SKM-1 treated with dmso at 0.1 percent for 144 hours (cell line): ENCODE measurements at regions not wholly inside any gene's neighbourhood (a gene's known extent, or its start where the extent isn't known, plus 50 kb on each side); places are given as distances from the start of the nearest gene placed in this dataset.
"Not testable (repeated sequence)": the region's sequence is repeated elsewhere in the genome, so short reads cannot be mapped to it uniquely, and the experiment has no call there.

Source experiments
- DNase-seq: peaks from one replicate; lab custom pipeline; 2025; ENCODE audit not compliant: unreplicated experiment; lab: John Stamatoyannopoulos, UW

DNA sequence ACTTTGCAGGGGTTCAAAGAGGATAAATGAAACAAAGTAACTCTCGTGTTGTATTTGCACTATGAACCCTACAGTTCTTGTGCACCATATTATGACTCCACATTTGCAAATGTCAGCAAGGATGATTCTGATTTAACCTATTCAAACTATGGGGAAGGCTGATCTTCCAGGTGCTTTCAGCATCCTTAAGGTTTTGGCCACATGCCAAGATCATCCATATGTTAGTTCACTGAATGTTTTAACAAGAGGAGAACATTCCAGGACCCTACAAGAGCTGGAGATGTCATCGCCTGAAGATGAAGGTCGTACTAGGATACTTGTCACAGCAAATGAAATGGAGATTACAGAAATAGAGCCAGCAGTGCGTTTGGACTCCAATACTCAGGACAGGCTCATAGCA, 114.2 kb downstream of the DHRS2 start:
- no peak for DNase-seq

DNA sequence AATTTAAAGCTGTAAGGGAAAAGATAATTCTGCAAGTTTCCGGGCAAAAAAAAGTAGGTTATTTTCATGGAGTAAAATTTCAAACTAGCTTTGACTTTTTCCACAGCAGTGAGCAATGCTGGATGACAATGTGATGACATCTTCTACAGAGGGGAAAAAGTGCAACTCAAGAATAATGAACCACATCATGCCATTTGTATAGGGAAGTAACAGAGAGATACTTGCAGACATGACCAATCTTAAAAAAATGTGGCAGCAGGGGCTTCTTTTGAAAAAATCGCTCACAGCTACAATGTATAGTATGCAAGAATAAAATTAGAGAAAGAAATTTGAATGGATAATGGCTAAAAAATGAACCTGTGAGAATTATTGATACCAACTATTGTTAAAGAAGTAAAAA, 115.5 kb downstream of the DHRS2 start:
- DNase-seq = no peak

DNA sequence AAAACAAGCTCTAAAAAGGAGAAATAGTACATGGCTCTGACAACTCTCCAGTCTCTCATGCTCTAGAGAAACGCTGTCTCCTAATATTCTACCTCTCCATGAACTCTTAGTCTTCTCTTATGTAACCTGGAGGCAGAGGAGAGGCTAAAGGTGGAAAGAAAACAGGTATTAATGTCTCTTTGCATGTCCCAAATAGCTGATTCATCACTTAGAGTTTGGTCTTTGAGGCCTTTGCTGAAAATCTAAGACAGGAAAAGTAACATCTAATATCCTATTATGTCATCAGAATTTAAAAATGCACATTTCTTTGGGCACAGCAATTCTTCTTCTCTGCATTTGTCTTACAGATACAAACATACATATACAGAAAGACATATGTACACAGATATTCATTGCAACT, 127.2 kb downstream of the DHRS2 start:
- DNase-seq = no peak

DNA sequence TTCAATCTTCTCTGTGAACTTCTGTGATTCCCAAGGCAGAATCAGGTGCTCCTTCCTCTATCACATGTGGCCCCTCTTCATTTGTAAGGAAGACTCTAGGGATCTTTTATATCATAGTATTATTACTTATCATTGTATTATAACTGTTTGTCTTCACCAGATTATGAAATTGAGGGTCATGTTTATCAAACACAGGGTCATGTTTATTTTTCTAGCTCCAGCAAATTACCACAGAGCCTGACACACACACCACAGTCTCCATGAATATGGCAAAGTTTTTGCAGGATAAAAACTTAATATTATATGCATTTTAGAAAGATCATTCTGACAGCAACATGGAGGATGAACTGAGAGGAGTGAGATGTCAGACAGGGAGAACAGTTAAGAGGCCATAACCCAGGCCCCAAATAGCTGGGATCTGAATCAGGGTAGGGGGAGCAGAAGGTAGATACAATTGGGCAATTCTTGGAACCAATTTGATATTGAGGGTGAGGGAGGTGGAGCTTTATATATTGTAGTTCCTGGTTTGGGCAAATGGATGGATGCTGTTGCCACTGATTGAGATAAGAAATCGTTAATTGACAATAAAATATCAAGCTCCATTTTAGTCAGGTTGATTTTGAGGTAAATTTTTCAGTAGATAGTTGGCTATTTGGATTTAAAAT, 130.7 kb downstream of the DHRS2 start:
- DNase-seq = no peak

DNA sequence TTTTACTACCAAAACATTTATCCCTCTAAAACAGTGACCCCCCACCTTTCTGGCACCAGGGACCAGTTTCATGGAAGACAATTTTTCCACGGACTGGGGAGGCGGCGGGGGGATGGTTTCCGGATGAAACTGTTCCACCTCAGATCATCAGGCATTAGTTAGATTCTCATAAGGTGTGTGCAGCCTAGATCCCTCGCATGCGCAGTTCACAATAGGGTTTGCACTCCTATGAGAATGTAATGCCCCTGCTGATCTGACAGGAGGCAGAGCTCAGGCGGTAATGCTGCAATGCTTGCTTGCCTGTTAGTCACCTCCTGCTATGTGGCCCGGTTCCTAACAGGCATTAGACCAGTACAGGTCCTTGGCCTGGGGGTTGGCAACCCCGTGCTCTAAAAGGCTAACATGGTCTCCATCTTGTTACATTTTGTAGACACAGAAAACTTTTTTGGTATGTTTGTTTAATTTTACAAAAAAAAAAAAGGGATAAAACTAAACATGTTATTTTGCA, 133.1 kb downstream of the DHRS2 start:
- DNase-seq = not testable (repeated sequence)

DNA sequence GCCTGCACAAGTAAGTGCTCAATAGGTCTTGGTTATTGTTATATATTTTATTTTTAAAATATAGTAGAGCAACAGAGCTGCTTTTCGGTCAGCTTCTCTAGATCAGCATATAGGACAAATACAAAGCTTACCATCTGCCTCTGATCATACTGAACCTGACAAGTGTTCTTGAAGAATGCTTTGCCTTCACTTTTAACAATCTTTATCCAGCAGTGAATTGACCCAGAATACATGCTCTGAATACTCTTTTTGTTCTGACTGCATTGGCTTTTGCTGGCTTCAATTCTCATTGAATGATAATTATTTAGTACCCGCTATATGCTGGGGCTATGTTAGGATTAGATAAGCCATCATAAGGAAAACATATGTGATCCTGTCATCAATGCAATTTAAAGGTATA, 137.8 kb downstream of the DHRS2 start:
- DNase-seq = no peak

DNA sequence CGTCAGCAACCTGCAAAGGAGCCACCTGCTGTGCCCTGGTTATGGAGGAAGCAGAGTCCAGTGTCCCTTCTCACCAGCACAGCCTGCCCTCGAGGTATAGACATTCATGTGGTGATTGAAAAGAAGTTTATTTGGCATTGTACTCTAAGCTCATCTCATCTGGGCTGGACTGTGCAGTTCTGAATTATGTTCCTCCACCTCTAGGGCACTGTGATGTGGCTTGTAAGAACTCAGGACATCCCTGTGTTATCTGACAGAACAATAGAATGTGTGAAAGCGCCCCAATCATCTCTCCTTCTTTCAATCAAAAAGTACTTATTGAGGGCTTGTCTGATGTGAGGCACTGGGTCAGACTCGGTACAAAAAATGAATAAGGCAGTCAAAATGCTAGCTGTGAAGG, 140.1 kb downstream of the DHRS2 start:
- no peak for DNase-seq

DNA sequence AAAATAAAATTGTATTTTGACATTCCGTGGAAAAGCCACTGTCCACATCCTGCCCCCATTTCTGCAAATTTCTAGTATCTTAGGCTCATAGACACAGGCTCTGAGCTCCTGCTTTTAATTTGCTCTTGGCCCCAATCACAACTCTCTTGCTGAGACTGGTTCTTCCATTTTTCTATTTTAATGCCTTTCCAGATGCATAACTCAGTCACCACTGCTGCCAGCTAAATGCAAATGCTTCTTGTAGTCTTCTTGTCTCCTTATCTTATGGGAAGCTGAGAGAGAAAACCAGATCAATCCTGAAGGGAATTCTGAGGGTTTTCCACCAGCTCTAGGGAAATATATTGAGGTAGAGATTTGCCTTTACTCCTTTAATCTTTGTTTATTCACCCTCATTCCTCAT, 149.0 kb downstream of the DHRS2 start:
- DNase-seq = no peak

DNA sequence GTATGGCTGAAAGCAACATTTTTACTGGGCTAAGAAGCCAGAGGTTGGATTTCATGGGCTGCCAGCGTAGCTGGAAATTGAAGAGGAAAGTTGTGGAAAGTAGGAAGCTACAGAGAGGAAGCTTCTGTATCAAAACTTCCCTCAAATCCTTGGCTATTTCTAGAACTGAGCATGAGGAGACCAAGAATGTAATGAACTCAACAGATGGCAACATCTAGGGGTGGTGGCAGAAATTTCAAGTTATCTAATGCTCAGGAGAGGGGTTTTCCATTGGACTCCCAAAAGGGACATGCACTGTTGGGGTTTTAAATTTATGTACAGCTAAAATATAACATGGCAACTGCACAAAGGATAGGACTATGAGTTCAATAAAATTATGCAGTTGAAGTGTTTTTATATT, 151.3 kb downstream of the DHRS2 start:
- no peak for DNase-seq

DNA sequence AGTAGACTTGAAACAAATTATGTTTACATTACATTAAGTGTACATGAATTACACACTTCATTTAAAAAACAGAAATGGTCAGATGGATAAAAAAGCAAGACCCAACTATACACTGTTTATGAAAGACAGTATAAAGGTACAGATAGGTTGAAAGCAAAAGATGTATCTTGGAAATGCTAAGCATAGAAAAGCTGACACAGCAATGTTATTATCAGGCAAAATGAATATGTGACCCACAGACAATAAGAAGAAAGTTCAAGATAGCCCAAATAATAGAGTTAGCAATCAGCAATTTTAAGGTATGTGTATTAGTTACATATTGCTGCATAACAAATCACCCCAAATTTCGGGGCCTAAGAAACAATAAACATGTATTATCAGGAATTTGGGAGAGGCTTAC, 153.5 kb downstream of the DHRS2 start:
- DNase-seq = no peak

DNA sequence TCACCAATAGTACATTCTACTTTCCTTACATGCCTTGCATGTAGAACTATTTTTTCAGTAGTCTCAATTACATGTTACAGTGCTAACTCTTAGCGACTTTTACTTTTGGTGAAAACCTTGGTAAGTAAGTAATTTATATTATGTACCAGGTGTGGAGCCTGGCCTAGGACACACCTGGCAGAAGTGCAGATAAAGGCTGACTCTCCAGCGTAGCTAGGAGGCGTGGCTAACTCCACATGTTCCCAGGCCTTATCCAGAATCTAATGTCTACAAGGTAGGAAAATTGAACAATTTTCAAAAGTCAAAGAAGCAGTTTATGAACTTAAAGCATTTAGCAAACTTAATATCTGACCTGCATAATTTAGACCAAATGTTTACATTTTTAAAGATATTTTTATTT, 157.4 kb downstream of the DHRS2 start:
- DNase-seq = no peak

DNA sequence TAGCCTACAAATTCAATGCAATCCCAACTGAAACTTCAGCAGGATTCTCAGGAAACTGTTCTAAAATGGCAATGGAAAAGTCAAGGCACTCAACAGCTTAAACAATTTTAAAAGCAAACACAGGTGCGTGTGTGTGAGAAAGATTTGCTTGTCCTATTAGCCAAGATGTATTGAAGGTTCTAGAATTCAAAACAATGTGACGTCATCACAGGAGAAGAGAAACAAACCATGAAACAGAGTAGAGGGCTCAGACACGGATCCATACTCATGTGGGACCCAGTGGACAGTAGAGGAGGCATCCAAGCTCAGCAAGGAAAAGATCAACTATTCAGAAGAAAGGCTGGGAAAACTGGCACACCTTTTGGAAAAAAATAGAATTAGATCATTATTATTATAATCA, 152.8 kb upstream of the DHRS4 start:
- DNase-seq = no peak

DNA sequence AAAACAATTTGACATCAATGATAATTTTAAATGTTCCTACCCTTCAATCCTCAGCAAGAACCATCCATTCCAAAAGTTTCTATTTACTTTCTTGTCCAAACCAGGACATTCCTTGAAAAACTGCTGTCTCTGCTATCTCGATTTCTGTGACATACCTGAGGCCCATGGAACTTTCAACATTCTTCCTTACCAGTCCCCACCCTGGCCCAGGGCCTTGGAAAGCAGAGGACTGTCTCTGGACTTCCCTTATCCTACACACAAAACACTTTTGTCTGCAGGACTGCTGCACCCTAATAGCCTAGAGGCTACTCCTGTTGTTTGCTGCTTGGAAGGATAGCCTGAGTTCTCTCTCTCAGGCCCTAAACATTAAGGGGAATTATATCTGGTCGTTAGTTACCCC, 151.8 kb upstream of the DHRS4 start:
- no peak for DNase-seq

DNA sequence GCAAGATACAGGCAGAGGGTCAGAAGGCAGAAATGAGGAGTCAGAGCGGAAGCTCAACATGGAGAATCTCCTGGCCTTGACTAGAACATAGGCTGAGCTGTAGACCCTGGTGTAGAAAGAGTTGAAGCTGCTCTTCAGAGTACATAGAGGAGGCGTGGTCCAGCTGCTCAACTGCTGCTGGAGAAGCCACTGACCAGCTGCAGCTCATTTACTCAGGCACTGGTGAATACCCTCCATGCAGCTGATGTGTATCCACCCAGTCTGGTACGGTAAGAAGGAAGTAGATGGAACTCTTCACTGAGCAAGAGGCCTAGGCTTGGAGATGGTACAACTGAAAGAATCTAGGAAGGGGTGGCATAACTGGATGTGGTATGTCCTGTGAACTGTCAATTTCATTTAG, 148.8 kb upstream of the DHRS4 start:
- DNase-seq = no peak

DNA sequence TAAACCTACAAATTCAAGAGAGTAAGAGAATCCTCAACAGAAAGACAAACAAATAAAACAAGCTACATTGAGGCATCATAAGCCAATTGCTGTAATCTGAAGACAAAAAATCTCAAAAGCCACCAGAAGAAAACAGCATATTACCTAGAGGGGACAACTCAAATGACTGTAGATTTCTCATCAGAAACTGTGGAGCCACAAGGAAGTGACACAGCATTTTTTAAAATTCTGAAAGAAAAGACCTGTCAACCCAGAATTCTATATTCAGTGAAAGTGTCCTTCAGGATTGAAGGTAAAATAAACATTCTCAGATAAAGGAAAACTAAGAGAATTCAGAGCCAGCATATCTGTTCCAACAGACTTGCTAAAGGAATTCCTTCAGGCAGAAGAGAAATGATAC, 147.8 kb upstream of the DHRS4 start:
- no peak for DNase-seq

DNA sequence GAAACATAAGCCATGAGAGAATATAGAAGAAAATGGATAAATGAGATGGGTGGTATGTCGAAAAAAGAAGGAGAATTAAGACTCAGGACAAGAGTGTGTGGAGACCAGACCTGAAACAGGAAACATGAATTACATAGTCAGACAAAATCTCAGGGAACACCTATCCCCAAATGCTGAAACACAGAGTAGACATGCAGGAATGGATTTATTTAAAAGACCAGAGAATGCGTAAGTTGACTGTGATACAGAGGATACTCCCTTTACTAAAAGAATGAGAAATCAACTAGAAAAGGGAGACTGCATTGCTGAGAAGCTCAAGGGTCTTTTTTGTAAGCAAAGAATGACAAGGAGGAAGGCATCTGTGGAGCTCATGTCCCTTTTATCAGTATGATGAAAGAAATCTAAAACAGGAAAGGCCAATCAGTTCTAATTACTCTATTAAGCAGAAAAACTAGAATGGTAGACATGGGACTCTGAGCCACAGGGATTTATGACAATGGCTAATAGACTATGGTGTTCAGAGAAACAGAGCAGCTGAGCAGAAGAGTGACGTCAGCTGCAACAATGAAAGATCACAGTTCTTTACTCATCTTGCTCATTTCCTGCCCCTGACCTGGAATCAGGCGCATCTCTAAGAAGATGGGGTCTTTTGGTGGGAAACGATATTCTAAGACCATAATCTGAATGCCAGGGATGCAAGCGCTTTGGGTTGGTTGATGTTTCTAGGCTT, 138.9 kb upstream of the DHRS4 start:
- DNase-seq = no peak

DNA sequence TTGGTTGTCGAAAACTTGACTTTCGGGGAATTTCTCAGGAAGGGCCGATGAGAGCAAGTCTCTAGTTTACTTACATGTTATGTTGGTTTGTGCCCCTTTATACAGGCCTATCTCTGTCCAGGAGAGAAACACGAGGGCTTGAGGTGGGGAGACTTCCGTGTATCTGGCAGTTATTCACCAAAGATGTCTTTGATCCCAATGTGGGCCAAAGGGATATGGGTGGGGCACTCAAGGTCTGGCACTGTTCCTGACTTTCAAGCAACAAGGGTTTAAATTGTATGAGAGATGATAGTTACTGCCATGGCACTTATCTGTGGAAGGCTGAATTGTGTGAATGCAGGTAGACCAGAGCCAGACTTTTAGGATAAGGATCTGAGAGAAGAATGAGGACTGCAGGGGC, 137.2 kb upstream of the DHRS4 start:
- no peak for DNase-seq

DNA sequence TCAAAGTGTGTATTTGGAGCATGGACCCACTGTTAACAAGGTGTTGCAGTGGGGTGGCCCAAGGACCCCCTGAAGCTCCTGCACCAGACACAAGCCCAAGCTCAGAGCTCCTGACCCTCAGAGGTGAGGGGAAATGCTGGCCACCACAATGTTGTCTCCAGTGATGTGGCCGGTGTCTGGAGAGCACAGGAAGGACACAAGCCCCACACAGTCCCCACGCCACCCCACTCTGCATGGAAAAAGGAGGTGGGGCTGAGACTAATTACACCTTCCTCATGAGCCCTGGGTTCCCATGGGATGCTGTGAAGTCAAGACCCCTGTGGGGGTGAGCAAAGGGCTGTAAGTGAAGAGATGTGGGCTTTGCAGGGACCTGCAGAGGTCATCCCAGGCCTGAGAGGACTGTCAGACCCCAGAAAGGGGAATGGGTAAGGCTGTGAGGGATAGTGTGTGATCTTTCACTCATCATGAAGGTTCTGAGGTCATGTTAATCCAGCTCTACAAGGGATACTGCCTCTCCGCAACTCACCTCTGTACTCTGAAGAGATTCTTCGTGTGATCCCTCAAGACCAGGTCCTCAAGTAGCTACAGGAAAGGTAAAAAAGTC, 136.3 kb upstream of the DHRS4 start:
- no peak for DNase-seq

DNA sequence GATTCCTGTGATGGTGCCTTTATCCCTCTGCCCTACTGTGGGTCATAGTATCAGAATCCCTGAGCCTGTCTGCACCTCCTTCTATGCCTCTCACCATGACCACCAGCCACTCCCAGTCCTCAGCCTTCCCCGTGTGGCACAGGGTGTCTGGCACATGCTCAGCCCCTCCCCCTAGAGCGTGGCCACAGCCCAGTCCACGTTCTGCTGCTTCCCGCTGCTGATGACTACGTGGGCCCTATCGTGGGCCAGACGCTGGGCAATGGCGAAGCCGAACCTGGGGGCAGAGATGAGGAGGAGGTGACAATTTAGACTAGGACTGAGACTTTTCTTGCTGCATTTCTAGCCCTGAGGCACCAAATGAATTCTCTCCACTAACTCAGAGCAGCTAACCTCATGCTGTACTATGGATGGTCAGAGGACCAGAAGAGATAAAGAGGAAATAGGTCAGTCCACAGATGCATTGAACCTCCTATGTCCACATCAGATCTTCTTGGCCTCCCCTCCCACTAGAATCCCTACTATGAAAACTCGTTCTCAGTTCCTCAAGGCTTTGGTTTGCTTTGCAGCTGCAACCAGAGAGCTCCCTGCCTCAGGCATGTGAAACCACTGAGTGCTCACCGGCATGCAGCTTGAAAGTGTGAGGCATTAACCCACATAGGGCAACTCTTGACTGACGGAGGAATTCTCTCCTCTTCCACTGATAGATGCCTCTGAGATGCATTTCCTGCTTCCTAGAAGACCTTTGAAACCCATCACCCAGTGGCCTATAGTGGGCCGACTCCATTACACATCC, 126.3 kb upstream of the DHRS4 start:
- DNase-seq = peak; percentile 15

DNA sequence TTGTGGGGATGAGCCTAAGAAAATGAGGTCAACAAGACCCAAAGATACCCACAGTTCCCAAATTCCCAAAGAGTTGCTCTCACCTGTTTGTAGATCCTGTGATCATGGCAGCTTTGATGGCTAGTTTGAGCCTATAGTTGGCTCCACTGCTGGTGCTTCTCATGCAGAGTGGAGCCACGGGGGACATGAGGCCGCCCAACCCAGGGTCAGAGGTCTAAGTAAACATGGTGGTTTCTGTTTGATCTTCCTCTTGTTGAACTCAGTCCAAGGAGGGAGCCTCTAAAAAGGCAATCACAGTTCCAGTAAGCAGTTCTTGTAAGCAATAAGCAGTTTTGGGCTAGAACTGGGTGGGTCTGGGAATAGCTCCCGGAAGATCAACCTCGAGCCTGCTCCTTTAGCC, 125.6 kb upstream of the DHRS4 start:
- no peak for DNase-seq

DNA sequence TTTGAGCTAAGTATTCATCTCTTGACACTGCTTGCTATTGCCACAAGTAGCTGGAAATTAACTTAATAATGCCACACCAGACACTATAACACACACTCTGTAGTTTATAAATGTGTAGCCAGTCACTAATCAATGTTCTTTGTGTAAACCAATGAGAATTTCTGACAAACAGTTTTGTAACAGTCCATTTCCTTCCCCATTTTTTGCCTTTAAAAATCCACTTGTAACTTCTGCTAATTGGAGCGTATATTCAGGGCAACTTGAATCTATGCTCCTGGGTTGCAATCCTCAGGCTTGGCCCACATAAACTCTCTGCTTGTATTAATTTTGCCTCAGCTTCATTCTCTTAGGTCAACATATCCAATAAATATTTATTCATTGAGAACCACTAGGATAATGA, 125.0 kb upstream of the DHRS4 start:
- DNase-seq = peak; percentile 49
